ENCODE measurements at regions not wholly inside any gene's neighbourhood (a gene's known extent, or its start where the extent isn't known, plus 50 kb on each side); places are given as distances from the start of the nearest gene placed in this dataset.
"Not testable (repeated sequence)": the region's sequence is repeated elsewhere in the genome, so short reads cannot be mapped to it uniquely, and the experiment has no call there.

- Histone ChIP-seq H3K4me1 (ENCODE audit: control insufficient read depth, insufficient read depth, low read length) (peaks cover 49% of the 10 kb centered on the region), H3K4me2 (ENCODE audit: control insufficient read depth, insufficient read depth) (0 out of 2 replicates have a peak overlapping the region, but pooled peaks have one; percentile 58), H3K27ac (ENCODE audit: control insufficient read depth, insufficient read depth) (peak overlapping the region; percentile 77)
- DNase-seq (ENCODE audit: low read depth, low spot score); CTCF ChIA-PET; H3K9ac ChIP-seq (ENCODE audit: control insufficient read depth, insufficient read depth, low read length); FAIRE-seq; intact Hi-C loops (cut with micrococcal nuclease; ENCODE audit: unreplicated experiment); POLR2A ChIA-PET; H3K4me3 ChIP-seq; H3K36me3 ChIP-seq (ENCODE audit: control insufficient read depth in 2 of 2, insufficient read depth in 2 of 2, low read length in 1 of 2); in situ Hi-C loops (cut with MboI); BruUV-seq (replicated peaks); H3K27me3 ChIP-seq (replicated peaks in 1 of 2; ENCODE audit: control insufficient read depth in 2 of 2, insufficient read depth in 2 of 2, low read length in 1 of 2); SMC1A ChIA-PET (ENCODE audit: uncharacterized antibody, unreplicated experiment); H2AFZ ChIP-seq (ENCODE audit: control insufficient read depth, low read depth, low read length); H3K79me2 ChIP-seq (ENCODE audit: control insufficient read depth, insufficient read depth, low read length); ATAC-seq; H3K9me3 ChIP-seq (replicated peaks; ENCODE audit: control insufficient read depth, insufficient read depth, low read length); H4K20me1 ChIP-seq (ENCODE audit: control insufficient read depth, insufficient read depth); RAD21 ChIA-PET (ENCODE audit: unreplicated experiment): not testable (repeated sequence)
- WGBS (ENCODE audit: insufficient coverage, insufficient replicate concordance, low lambda C conversion rate, missing lambda C conversion rate), result 51% methylated on average over 6 of the region's 6 CpGs
Measured at GRCh38 chr2:131589126-131589525, 61.4 kb downstream of the CCDC74A start.

GRCh38 chr2:131590366-131590765 is 62.7 kb downstream of the CCDC74A start:
- ChIA-PET POLR2A (no interaction called here), CTCF (no interaction called here), SMC1A (ENCODE audit: uncharacterized antibody, unreplicated experiment) (interaction anchor here (0.9 kb wide), 1 partner anchor 82 kb away, joined by 3 read pairs; no protein-coding TSS in a partner anchor), RAD21 (ENCODE audit: unreplicated experiment) (no interaction called here)
- no TSS peak for BruUV-seq (replicated peaks)
- Histone ChIP-seq H3K4me3 (no peak overlapping the region), H3K4me1 (ENCODE audit: control insufficient read depth, insufficient read depth, low read length) (peaks cover 37% of the 10 kb centered on the region), H4K20me1 (ENCODE audit: control insufficient read depth, insufficient read depth) (no peaks in the 10 kb centered on the region), H3K9ac (ENCODE audit: control insufficient read depth, insufficient read depth, low read length) (no peak overlapping the region), H3K27me3 (replicated peaks in 1 of 2; ENCODE audit: control insufficient read depth in 2 of 2, insufficient read depth in 2 of 2, low read length in 1 of 2) (no peaks in the 10 kb centered on the region), H3K79me2 (ENCODE audit: control insufficient read depth, insufficient read depth, low read length) (peaks cover 4% of the 10 kb centered on the region), H3K9me3 (replicated peaks; ENCODE audit: control insufficient read depth, insufficient read depth, low read length) (no peaks in the 10 kb centered on the region), H3K36me3 (ENCODE audit: control insufficient read depth in 2 of 2, insufficient read depth in 2 of 2, low read length in 1 of 2) (no peaks in the 10 kb centered on the region; a peak in 1 of 4 replicates), H2AFZ (ENCODE audit: control insufficient read depth, low read depth, low read length) (no peak overlapping the region), H3K27ac (ENCODE audit: control insufficient read depth, insufficient read depth) (no peak overlapping the region), H3K4me2 (ENCODE audit: control insufficient read depth, insufficient read depth) (no peak overlapping the region)
- in situ Hi-C loops (cut with MboI), result no loop called here
- DNase-seq (ENCODE audit: low read depth, low spot score) (no peak), ATAC-seq (no peak), FAIRE-seq (no peak)
- 99% methylated on average over 8 of the region's 8 CpGs for WGBS (ENCODE audit: insufficient coverage, insufficient replicate concordance, low lambda C conversion rate, missing lambda C conversion rate)
- intact Hi-C loops (cut with micrococcal nuclease; ENCODE audit: unreplicated experiment), result no loop called here
- no peak for TF ChIP-seq SPI1 (IDR thresholded peaks at IDR 0.05; ENCODE audit: borderline replicate concordance, insufficient read depth, low read depth, low read length)
- TF ChIP-seq ZSCAN29 (IDR thresholded peaks at IDR 0.05), result no peak
- no peak for TF ChIP-seq JUNB (IDR thresholded peaks at IDR 0.05)
- no peak for TF ChIP-seq SKIL (IDR thresholded peaks at IDR 0.05; ENCODE audit: low read depth, poor library complexity, severe bottlenecking)
- TF ChIP-seq ZBTB33 (IDR thresholded peaks at IDR 0.05), result no peak
- no peak for TF ChIP-seq PAX5 (IDR thresholded peaks at IDR 0.05; ENCODE audit: borderline replicate concordance, low read depth, low read length)
- TF ChIP-seq ZNF687 (IDR thresholded peaks at IDR 0.05), result no peak
- no peak for TF ChIP-seq BHLHE40 (IDR thresholded peaks at IDR 0.05; ENCODE audit: borderline replicate concordance in 1 of 2, low read depth in 2 of 2, low read length in 1 of 2)
- TF ChIP-seq RELA (IDR thresholded peaks at IDR 0.05; ENCODE audit: borderline replicate concordance, partially characterized antibody), result no peak
